ENCODE measurements at regions not wholly inside any gene's neighbourhood (a gene's known extent, or its start where the extent isn't known, plus 50 kb on each side); places are given as distances from the start of the nearest gene placed in this dataset.

GRCh38 chr4:54879576-54879975, 221.8 kb downstream of the KIT start:
- no peak overlapping the region for H3K4me3 Mint-ChIP-seq
- H3K4me1 Mint-ChIP-seq (ENCODE audit: low read depth), result no peaks in the 10 kb centered on the region
- no peak overlapping the region for H3K27ac Mint-ChIP-seq
- H3K27me3 Mint-ChIP-seq (ENCODE audit: low read depth), result no peaks in the 10 kb centered on the region
- H3K9me3 Mint-ChIP-seq, result peaks cover 3% of the 10 kb centered on the region
- no peaks in the 10 kb centered on the region for H3K36me3 Mint-ChIP-seq (ENCODE audit: low read depth)

- peaks cover 3% of the 10 kb centered on the region for H3K9me3 Mint-ChIP-seq
- H3K4me1 Mint-ChIP-seq (ENCODE audit: low read depth), result no peaks in the 10 kb centered on the region
- H3K27ac Mint-ChIP-seq, result no peak overlapping the region
- no peak overlapping the region for H3K4me3 Mint-ChIP-seq
- H3K27me3 Mint-ChIP-seq (ENCODE audit: low read depth), result no peaks in the 10 kb centered on the region
- H3K36me3 Mint-ChIP-seq (ENCODE audit: low read depth), result no peaks in the 10 kb centered on the region
These were observed 219.2 kb downstream of the KIT start for GRCh38 chr4:54877006-54877405.

GRCh38 chr4:54872261-54872660, 214.5 kb downstream of the KIT start:
- peaks cover 5% of the 10 kb centered on the region for H3K27me3 Mint-ChIP-seq (ENCODE audit: low read depth)
- H3K9me3 Mint-ChIP-seq, result peaks cover 3% of the 10 kb centered on the region
- H3K27ac Mint-ChIP-seq, result no peak overlapping the region
- no peak overlapping the region for H3K4me3 Mint-ChIP-seq
- no peaks in the 10 kb centered on the region for H3K4me1 Mint-ChIP-seq (ENCODE audit: low read depth)
- H3K36me3 Mint-ChIP-seq (ENCODE audit: low read depth), result no peaks in the 10 kb centered on the region

- Mint-ChIP-seq H3K27me3 (ENCODE audit: low read depth) (peaks cover 5% of the 10 kb centered on the region), H3K27ac (no peak overlapping the region), H3K4me3 (no peak overlapping the region), H3K36me3 (ENCODE audit: low read depth) (no peaks in the 10 kb centered on the region), H3K9me3 (no peaks in the 10 kb centered on the region), H3K4me1 (ENCODE audit: low read depth) (no peaks in the 10 kb centered on the region)
These were observed 206.0 kb downstream of the KIT start for GRCh38 chr4:54863571-54864255.

GRCh38 chr4:54861201-54861600, 203.4 kb downstream of the KIT start:
- H3K4me3 Mint-ChIP-seq, result no peak overlapping the region
- no peaks in the 10 kb centered on the region for H3K4me1 Mint-ChIP-seq (ENCODE audit: low read depth)
- H3K27ac Mint-ChIP-seq, result no peak overlapping the region
- H3K36me3 Mint-ChIP-seq (ENCODE audit: low read depth), result no peaks in the 10 kb centered on the region
- no peaks in the 10 kb centered on the region for H3K27me3 Mint-ChIP-seq (ENCODE audit: low read depth)
- H3K9me3 Mint-ChIP-seq, result no peaks in the 10 kb centered on the region

GRCh38 chr4:54855191-54855854, 197.6 kb downstream of the KIT start:
- Mint-ChIP-seq H3K36me3 (ENCODE audit: low read depth) (no peaks in the 10 kb centered on the region), H3K27me3 (ENCODE audit: low read depth) (no peaks in the 10 kb centered on the region), H3K4me3 (no peak overlapping the region), H3K4me1 (ENCODE audit: low read depth) (no peaks in the 10 kb centered on the region), H3K9me3 (no peaks in the 10 kb centered on the region), H3K27ac (no peak overlapping the region)

- no peaks in the 10 kb centered on the region for H3K27me3 Mint-ChIP-seq (ENCODE audit: low read depth)
- no peaks in the 10 kb centered on the region for H3K4me1 Mint-ChIP-seq (ENCODE audit: low read depth)
- no peaks in the 10 kb centered on the region for H3K36me3 Mint-ChIP-seq (ENCODE audit: low read depth)
- no peak overlapping the region for H3K27ac Mint-ChIP-seq
- no peak overlapping the region for H3K4me3 Mint-ChIP-seq
- H3K9me3 Mint-ChIP-seq, result no peaks in the 10 kb centered on the region
These were observed 194.8 kb downstream of the KIT start for GRCh38 chr4:54852602-54853001.

GRCh38 chr4:54852054-54852453, 194.3 kb downstream of the KIT start:
- H3K27ac Mint-ChIP-seq, result no peak overlapping the region
- no peaks in the 10 kb centered on the region for H3K27me3 Mint-ChIP-seq (ENCODE audit: low read depth)

GRCh38 chr4:54844911-54845310, 187.2 kb downstream of the KIT start:
- Mint-ChIP-seq H3K4me3 (no peak overlapping the region), H3K9me3 (no peaks in the 10 kb centered on the region), H3K27me3 (ENCODE audit: low read depth) (no peaks in the 10 kb centered on the region), H3K36me3 (ENCODE audit: low read depth) (no peaks in the 10 kb centered on the region), H3K4me1 (ENCODE audit: low read depth) (no peaks in the 10 kb centered on the region), H3K27ac (no peak overlapping the region)

More at GRCh38 chr4:54852054-54852453, 194.3 kb downstream of the KIT start:
- Mint-ChIP-seq H3K36me3 (ENCODE audit: low read depth) (no peaks in the 10 kb centered on the region), H3K4me3 (no peak overlapping the region), H3K4me1 (ENCODE audit: low read depth) (no peaks in the 10 kb centered on the region), H3K9me3 (no peaks in the 10 kb centered on the region)

- H3K36me3 Mint-ChIP-seq (ENCODE audit: low read depth), result no peaks in the 10 kb centered on the region
- H3K4me3 Mint-ChIP-seq, result no peak overlapping the region
- H3K4me1 Mint-ChIP-seq (ENCODE audit: low read depth), result no peaks in the 10 kb centered on the region
- H3K27ac Mint-ChIP-seq, result no peak overlapping the region
- no peaks in the 10 kb centered on the region for H3K27me3 Mint-ChIP-seq (ENCODE audit: low read depth)
- H3K9me3 Mint-ChIP-seq, result no peaks in the 10 kb centered on the region
These were observed 186.2 kb downstream of the KIT start for GRCh38 chr4:54843946-54844345.

GRCh38 chr4:54843106-54843505, 185.3 kb downstream of the KIT start:
- Mint-ChIP-seq H3K4me1 (ENCODE audit: low read depth) (no peaks in the 10 kb centered on the region), H3K9me3 (no peaks in the 10 kb centered on the region), H3K27me3 (ENCODE audit: low read depth) (no peaks in the 10 kb centered on the region), H3K27ac (no peak overlapping the region), H3K36me3 (ENCODE audit: low read depth) (no peaks in the 10 kb centered on the region), H3K4me3 (no peak overlapping the region)

GRCh38 chr4:54842656-54843055, 184.9 kb downstream of the KIT start:
- Mint-ChIP-seq H3K27me3 (ENCODE audit: low read depth) (no peaks in the 10 kb centered on the region), H3K36me3 (ENCODE audit: low read depth) (no peaks in the 10 kb centered on the region), H3K27ac (no peak overlapping the region), H3K4me3 (no peak overlapping the region), H3K9me3 (no peaks in the 10 kb centered on the region), H3K4me1 (ENCODE audit: low read depth) (no peaks in the 10 kb centered on the region)

- Mint-ChIP-seq H3K36me3 (ENCODE audit: low read depth) (no peaks in the 10 kb centered on the region), H3K4me1 (ENCODE audit: low read depth) (no peaks in the 10 kb centered on the region), H3K4me3 (no peak overlapping the region)
These were observed 184.5 kb downstream of the KIT start for GRCh38 chr4:54842226-54842625.

GRCh38 chr4:54840992-54841768, 183.4 kb downstream of the KIT start:
- no peaks in the 10 kb centered on the region for H3K4me1 Mint-ChIP-seq (ENCODE audit: low read depth)
- no peak overlapping the region for H3K27ac Mint-ChIP-seq
- no peaks in the 10 kb centered on the region for H3K9me3 Mint-ChIP-seq
- H3K36me3 Mint-ChIP-seq (ENCODE audit: low read depth), result no peaks in the 10 kb centered on the region
- H3K27me3 Mint-ChIP-seq (ENCODE audit: low read depth), result no peaks in the 10 kb centered on the region
- no peak overlapping the region for H3K4me3 Mint-ChIP-seq

More at GRCh38 chr4:54842226-54842625, 184.5 kb downstream of the KIT start:
- Mint-ChIP-seq H3K27ac (no peak overlapping the region), H3K27me3 (ENCODE audit: low read depth) (no peaks in the 10 kb centered on the region), H3K9me3 (no peaks in the 10 kb centered on the region)

- no peaks in the 10 kb centered on the region for H3K9me3 Mint-ChIP-seq
- no peaks in the 10 kb centered on the region for H3K36me3 Mint-ChIP-seq (ENCODE audit: low read depth)
- H3K4me3 Mint-ChIP-seq, result no peak overlapping the region
- H3K27ac Mint-ChIP-seq, result no peak overlapping the region
- no peaks in the 10 kb centered on the region for H3K27me3 Mint-ChIP-seq (ENCODE audit: low read depth)
- no peaks in the 10 kb centered on the region for H3K4me1 Mint-ChIP-seq (ENCODE audit: low read depth)
These were observed 182.7 kb downstream of the KIT start for GRCh38 chr4:54840430-54840829.

Data from T-helper 1 cell treated with Interleukin-12 subunit alpha and Interleukin-12 subunit beta and Interleukin-4 antibody, amounts not matched to agents 30 μg/mL and 1 μg/mL, for 36 hours (primary cell).